ENCODE measurements at regions not wholly inside any gene's neighbourhood (a gene's known extent, or its start where the extent isn't known, plus 50 kb on each side); places are given as distances from the start of the nearest gene placed in this dataset.
A peak's percentile ranks its signal among the peaks of the same experiment; 100 is the strongest.

GRCh38 chr7:25820432-25821040, 331.5 kb upstream of the NFE2L3 start:
- TF ChIP-seq EZH2 (IDR thresholded peaks at IDR 0.05; ENCODE audit: low read length, unreplicated experiment): no peak
- peak; percentile 73 for TF ChIP-seq CTCF (conservative IDR thresholded peaks at IDR 0.05; ENCODE audit: low read depth, low read length)

Data from PC-3 (cell line).